HG03460 (cell line): ENCODE measurements at regions not wholly inside any gene's neighbourhood (a gene's known extent, or its start where the extent isn't known, plus 50 kb on each side); places are given as distances from the start of the nearest gene placed in this dataset.

Experiments
- ATAC-seq: cut with Tn5 transposase; IDR thresholded peaks from one replicate; pipeline ENCODE4 v1.9.1; 2021; ENCODE audit not compliant: unreplicated experiment

DNA sequence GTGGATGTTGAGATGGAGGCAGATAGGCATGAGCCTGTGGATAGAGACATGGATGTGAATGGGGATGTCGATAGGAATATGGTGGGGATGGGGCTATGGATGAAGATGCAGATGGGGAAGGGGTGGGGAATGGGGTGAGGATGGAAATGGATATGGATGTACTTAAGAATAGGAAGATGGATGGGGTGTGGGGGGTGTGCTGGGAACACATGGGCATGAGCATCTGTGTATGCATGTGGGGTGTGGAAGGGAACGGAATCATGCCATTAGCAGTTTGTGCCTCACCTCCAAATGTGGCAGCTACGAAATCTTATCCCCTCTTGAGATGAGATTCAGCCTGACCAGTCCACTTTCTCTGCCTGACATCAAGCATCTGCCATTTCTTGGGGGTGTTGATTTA is 359.5 kb upstream of the MGMT start:
- ATAC-seq, result no peak

GRCh38 chr10:129108378-129108777 is 358.7 kb upstream of the MGMT start:
- no peak for ATAC-seq

DNA sequence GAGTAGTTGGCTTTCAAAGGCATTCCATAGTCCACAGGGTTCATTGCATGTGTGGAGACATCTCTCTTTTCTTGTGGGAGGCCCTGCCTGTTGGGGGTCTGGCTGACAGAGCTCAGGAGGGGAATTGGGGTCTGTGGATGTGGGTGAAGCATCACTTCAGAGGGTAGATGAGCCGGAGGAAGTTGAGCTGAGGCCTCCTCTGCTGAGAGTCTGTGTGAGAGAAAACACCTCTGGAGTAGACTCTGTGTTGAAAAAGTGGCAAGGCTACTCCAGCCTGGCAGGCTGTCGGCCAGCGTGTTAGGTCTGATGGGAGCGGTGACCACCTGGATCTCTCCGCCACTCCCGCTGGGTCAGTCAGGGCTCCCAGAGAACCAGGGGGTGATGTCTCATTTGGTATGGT is 358.0 kb upstream of the MGMT start:
- ATAC-seq, result no peak

- no peak for ATAC-seq
Observed at GRCh38 chr10:129110780-129111179, 356.3 kb upstream of the MGMT start.

DNA sequence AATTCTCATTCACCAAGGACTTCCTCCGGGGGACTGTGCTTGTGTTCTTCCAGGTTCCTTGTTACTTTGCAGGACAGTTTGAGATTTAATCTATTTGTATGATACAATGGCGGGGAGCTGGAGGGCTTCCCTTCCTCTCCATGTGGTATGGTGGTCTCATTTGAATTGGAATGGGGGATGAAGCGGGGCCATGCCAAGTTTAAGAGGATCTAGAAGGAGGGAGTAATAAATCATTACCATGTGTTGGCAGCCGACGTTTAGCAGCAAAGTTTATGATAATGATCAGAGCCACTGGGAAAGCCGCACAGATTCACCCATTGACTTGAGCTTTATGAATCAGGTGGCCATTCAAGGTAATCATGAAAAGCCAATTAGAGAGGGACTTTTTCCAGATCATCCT is 355.1 kb upstream of the MGMT start:
- ATAC-seq, result no peak

- ATAC-seq, result no peak
Observed at GRCh38 chr10:129114588-129114987, 352.5 kb upstream of the MGMT start.

- ATAC-seq, result no peak
Observed at GRCh38 chr10:129116371-129116770, 350.7 kb upstream of the MGMT start.

DNA sequence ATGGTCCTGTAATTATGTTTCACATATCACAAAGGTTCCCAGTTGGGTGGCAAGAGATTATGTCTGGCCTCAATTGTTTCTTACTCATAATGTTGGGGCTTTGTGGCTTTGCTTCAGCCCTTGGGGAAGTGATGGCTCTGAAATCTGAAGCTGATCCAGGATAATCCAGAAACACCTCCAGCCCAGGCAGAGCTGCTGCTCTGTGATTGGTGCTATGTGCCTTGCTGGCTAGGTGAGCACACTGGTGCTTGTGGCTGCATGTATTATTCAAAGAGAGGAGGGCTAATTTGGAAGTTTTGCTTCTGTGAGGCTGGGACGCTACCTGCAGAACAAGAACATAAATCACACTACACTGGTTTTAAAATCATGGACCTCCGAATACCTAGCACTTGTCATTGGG is 346.6 kb upstream of the MGMT start:
- no peak for ATAC-seq

DNA sequence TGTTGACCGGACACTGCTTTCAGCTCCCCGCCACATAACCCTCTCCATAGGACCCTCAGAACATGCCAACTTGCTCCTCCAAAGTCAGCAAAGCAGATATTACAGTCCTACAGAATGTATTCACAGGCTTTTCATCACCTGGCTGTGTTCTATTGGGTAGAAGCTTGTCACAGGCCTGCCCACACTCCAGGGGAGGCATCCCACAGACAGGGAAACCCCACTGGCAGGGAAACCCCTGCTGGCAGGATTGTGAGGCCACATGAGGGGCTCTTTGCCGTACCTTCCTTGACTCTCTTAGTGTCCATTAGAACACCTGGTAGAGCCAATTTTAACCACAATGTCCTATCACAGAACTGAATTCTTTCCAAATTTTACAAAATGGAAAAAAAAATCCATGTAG is 344.2 kb upstream of the MGMT start:
- no peak for ATAC-seq

DNA sequence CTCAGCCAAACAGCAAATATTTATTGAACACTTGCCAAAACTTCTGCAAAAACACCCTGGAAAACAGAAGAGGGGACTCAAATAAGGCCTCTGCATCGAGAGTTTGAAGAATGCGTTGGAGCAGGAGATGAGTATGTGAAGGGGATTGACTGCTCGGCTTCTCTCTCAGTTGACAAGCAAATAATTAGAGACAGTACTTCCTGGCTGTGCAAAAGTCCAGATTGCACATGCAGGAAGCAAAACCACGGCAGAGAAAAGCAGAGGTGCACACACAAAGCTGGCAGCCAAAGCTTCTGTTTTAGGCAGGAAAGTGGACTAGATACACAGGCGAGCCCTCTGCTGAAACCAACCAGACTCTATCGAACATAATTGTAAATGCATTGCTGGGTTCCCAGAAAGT is 343.6 kb upstream of the MGMT start:
- no peak for ATAC-seq

DNA sequence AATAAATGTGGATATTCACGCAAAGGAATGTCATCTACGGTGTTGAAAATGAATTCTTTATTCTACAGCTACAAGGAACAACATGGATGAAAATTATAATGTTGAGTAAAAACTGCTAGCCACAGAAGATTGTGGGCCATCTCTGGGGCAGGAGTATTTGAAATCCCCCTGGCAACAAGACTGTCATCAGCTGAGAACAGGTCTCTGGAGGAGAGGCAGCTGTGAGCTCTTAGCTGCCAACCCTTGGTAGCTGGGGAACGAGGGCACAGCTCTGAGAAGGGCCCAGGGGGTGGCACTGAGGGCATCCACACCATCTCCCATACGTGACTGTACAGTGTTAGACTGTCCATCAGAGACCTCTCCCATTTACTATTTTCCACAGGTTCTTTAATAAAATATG is 340.1 kb upstream of the MGMT start:
- ATAC-seq, result no peak

DNA sequence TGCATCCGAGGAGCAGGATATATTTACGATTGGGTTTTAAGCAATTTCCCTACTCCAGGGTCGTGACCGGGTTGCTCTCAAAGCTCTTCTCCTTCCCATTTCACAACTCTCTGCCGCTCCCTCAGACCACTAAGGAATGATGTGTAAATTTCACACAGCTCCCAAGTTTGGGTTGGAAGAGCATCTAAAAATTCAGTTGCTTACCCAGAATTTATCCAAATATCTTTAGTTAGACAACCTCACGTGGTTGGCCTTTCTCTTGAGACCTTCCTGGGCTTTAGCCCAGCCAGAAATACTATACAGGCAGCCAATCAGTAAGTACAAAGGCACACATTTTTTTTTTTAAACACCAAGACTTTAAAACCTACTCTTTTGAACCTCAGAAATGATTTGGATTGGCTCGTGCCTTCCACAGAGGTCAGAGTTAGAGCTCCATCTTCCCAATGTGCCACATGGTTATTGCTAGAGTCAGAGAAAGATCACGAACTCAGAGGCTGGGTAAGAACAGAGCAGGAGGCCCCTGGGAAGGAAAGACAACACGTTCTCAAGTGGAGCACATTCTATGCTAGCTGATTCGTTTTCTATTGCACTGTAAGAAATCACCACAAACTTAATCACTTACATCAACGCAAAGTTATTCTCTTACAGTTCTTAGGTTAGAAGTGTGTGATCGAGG is 335.4 kb upstream of the MGMT start:
- no peak for ATAC-seq

- ATAC-seq, result no peak
Observed at GRCh38 chr10:129133856-129134255, 333.2 kb upstream of the MGMT start.

GRCh38 chr10:129134371-129134770 is 332.7 kb upstream of the MGMT start:
- ATAC-seq, result no peak

DNA sequence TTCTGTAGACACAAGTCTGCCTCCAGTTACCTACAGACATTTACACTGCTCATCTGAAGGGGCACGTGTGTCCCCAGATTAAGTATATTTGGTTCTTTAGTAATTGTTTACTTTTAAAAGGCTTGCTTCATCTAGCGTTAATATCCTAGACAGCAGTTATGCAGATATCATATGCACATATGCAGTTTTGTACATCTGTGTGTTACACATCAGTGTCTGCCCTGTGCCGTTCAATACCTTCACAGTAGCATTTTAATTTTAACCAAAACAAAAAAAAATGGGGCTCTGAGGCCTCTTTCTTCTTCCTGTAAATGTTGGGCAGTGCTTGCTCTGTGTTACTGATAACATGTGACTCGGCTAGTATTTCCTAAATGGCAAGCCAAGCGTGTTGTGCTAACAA is 331.4 kb upstream of the MGMT start:
- ATAC-seq, result no peak

GRCh38 chr10:129136074-129136473 is 331.0 kb upstream of the MGMT start:
- no peak for ATAC-seq

GRCh38 chr10:129136951-129137350 is 330.1 kb upstream of the MGMT start:
- no peak for ATAC-seq

DNA sequence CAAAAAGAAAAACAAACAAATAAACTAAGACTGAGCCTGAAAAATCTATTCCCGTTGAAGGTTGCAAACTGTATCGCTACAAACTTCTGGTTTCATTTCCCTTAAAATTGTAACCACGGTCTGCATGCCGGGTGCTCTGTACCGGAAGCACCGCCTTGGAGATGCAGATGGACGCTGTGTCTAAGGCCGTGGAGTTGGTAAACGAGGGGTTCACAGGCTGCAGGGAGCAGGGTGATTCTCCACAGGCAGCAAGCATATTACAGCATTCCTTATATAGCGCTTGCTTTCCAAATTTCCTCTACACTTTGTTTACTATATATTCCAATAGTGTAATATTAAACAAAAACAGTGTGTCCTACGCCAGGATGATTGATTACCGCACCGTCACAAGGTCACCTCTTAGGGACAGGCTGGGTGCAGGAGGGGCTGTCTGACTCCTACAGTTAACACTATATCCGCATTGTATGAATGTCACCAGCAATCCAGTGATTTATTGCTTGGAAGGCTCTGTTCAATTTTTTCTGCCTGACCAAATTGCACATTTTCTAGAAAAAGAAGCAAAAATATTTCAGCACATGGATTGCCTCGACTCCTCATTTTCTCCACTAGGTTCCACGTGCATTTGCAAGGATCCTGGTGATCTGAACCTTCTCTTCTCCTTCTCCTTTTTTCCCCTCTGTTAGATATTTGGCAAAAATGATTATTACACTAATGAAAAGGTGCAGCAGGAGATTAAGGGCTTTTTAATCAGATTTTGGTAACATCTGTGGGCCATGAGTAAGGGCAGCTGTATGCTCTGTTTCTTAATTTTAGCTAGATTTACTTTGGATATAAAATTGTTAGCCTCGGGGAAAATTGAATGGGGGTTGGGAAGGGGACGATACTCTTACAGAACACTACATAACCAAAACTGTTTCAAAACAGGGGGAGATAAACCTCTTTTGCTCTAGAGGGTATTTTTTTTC is 325.8 kb upstream of the MGMT start:
- ATAC-seq, result no peak

DNA sequence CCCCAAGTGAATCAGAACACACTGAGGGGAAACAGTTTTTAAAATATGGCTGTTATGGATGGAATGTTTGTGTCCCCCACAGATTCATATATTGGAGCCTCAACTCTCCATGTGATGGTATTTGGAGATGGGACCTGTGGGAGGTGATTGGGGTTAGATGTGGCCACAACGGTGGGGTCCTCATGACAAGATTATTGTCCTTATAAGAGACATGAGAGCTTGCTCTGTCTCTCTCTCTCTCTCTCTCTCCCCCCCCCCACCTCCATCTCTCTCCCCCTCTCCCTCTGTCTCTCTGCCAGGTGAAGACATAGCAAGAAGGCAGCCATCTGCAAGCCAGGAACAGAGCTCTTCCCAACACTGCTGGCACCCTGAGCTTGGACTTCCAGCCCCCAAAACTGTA is 315.8 kb upstream of the MGMT start:
- no peak for ATAC-seq

DNA sequence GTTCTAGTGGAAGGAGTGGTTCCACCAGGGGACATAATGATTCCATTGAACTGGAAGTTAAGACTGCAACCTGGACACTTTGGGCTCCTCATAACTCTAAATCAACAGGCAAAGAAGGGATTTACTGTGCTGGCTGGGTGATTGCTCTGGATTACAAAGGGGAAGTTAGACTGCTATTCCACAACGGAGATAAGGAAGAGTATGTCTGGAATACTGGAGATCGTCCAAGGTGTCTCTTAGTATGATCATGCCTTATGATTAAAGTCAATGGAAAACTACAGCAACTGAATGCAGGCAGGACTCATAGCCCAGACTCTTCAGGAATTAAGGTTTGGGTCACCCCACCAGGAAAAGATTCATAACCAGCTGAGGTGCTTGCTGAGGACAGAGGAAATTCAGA is 310.6 kb upstream of the MGMT start:
- ATAC-seq, result no peak

DNA sequence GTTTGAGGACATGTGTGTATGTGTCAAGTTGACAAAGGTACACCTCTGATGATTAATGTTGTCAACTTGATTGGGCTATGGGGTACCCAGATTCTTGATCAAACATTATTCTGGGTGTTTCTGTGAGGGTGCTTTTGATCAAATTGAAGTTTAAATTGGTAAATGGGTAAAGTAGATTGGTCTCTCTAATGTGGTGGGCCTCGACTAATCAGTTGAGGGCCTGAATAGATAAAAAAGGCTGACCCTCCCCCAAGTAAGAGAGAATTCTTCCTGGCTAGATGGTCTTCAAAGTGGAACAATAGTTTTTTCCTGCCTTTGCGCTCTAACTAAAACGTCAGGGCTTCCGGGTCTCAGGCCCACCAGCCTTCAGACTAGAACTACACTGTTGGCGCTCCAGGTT is 309.9 kb upstream of the MGMT start:
- ATAC-seq, result no peak

DNA sequence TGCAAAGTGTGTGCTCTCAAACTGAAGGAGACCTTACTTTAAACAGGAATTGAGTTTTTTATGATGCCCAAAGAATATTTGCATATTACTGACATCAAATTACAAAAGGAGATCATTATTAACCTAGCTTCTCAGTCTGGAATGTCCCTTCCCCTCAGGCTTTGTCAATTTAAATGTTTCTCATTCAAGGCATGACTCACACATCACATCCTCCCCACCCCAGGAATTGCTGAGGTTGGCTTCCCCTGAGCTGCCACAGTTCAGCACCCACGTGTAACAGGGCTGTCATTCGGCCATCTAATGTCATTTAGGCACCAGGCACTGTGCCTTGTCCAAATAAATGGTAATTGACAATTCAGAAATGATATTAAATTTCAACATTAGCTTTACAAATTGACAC is 305.9 kb upstream of the MGMT start:
- no peak for ATAC-seq
